ENCODE measurements at regions not wholly inside any gene's neighbourhood (a gene's known extent, or its start where the extent isn't known, plus 50 kb on each side); places are given as distances from the start of the nearest gene placed in this dataset.

GRCh38 chr13:103410002-103410401 lies 343.8 kb upstream of the SLC10A2 start:
- TF ChIP-seq, protein P1, sequence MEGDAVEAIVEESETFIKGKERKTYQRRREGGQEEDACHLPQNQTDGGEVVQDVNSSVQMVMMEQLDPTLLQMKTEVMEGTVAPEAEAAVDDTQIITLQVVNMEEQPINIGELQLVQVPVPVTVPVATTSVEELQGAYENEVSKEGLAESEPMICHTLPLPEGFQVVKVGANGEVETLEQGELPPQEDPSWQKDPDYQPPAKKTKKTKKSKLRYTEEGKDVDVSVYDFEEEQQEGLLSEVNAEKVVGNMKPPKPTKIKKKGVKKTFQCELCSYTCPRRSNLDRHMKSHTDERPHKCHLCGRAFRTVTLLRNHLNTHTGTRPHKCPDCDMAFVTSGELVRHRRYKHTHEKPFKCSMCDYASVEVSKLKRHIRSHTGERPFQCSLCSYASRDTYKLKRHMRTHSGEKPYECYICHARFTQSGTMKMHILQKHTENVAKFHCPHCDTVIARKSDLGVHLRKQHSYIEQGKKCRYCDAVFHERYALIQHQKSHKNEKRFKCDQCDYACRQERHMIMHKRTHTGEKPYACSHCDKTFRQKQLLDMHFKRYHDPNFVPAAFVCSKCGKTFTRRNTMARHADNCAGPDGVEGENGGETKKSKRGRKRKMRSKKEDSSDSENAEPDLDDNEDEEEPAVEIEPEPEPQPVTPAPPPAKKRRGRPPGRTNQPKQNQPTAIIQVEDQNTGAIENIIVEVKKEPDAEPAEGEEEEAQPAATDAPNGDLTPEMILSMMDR (IDR thresholded peaks at IDR 0.05), result no peak
- H3K9me3 Mint-ChIP-seq (ENCODE audit: low read depth), result no peaks in the 10 kb centered on the region
- H3K36me3 Mint-ChIP-seq (ENCODE audit: low read depth), result no peaks in the 10 kb centered on the region
- no peak overlapping the region for H3K4me3 Mint-ChIP-seq (ENCODE audit: unreplicated experiment)
- H3K27me3 Mint-ChIP-seq (ENCODE audit: low read depth), result no peaks in the 10 kb centered on the region
- DNase-seq (ENCODE audit: low spot score), result no peak
- no peak overlapping the region for H3K27ac Mint-ChIP-seq (ENCODE audit: unreplicated experiment)
- no peaks in the 10 kb centered on the region for H3K4me1 Mint-ChIP-seq (ENCODE audit: low read depth)

DNA sequence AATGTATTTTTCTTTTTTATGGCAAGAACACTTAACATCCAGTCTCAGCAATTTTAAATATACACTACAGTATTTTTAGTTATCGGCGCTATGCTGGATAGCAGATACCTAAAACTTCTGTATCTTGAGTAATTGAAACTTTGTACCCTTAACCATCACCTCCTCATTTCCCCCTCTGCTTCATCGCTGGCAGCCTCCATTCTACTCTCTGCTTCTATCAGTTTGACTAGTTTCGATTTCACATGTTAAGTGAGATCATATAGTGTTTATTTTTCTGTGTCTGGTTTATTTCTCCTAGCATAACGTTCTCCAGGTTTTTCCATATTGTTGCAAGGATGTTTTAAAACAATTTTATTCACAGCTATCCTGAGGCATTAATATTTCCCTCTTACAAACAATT lies 340.8 kb upstream of the SLC10A2 start:
- H3K27me3 Mint-ChIP-seq (ENCODE audit: low read depth), result peaks cover 2% of the 10 kb centered on the region
- H3K4me3 Mint-ChIP-seq (ENCODE audit: unreplicated experiment), result no peak overlapping the region
- H3K9me3 Mint-ChIP-seq (ENCODE audit: low read depth), result peaks cover 3% of the 10 kb centered on the region
- H3K4me1 Mint-ChIP-seq (ENCODE audit: low read depth), result no peaks in the 10 kb centered on the region
- no peak for DNase-seq (ENCODE audit: low spot score)
- TF ChIP-seq, protein P1 (IDR thresholded peaks at IDR 0.05), result no peak
- H3K36me3 Mint-ChIP-seq (ENCODE audit: low read depth), result no peaks in the 10 kb centered on the region
- H3K27ac Mint-ChIP-seq (ENCODE audit: unreplicated experiment), result no peak overlapping the region

DNA sequence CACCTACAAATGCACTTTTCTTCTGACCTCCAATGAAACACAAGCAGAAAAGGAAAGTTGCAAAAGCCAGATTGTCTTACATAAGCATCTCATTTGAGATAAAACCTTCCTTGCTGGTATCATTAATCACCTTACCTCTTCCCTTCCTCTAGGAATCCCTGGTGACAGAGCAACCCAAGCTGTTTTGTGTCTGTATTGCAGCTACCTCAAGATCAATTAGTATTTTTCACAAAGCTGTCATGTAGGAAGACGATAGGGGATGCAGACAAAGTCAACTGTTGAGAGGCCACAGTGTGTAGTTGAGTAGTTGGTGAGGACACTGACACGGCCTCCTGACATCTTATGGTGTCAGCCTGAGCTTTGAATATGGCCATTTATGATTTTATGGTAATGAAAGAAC lies 339.1 kb upstream of the SLC10A2 start:
- Mint-ChIP-seq H3K4me3 (ENCODE audit: unreplicated experiment) (no peak overlapping the region), H3K27me3 (ENCODE audit: low read depth) (peaks cover 2% of the 10 kb centered on the region), H3K36me3 (ENCODE audit: low read depth) (no peaks in the 10 kb centered on the region), H3K4me1 (ENCODE audit: low read depth) (no peaks in the 10 kb centered on the region), H3K9me3 (ENCODE audit: low read depth) (peaks cover 3% of the 10 kb centered on the region), H3K27ac (ENCODE audit: unreplicated experiment) (no peak overlapping the region)
- no peak for DNase-seq (ENCODE audit: low spot score)
- TF ChIP-seq, protein P1 (IDR thresholded peaks at IDR 0.05), result no peak

GRCh38 chr13:103403814-103404213 lies 337.6 kb upstream of the SLC10A2 start:
- Mint-ChIP-seq H3K4me1 (ENCODE audit: low read depth) (no peaks in the 10 kb centered on the region), H3K4me3 (ENCODE audit: unreplicated experiment) (no peak overlapping the region), H3K27me3 (ENCODE audit: low read depth) (peaks cover 2% of the 10 kb centered on the region), H3K9me3 (ENCODE audit: low read depth) (peaks cover 7% of the 10 kb centered on the region), H3K36me3 (ENCODE audit: low read depth) (no peaks in the 10 kb centered on the region), H3K27ac (ENCODE audit: unreplicated experiment) (no peak overlapping the region)
- TF ChIP-seq, protein P1 (IDR thresholded peaks at IDR 0.05), result no peak
- no peak for DNase-seq (ENCODE audit: low spot score)

DNA sequence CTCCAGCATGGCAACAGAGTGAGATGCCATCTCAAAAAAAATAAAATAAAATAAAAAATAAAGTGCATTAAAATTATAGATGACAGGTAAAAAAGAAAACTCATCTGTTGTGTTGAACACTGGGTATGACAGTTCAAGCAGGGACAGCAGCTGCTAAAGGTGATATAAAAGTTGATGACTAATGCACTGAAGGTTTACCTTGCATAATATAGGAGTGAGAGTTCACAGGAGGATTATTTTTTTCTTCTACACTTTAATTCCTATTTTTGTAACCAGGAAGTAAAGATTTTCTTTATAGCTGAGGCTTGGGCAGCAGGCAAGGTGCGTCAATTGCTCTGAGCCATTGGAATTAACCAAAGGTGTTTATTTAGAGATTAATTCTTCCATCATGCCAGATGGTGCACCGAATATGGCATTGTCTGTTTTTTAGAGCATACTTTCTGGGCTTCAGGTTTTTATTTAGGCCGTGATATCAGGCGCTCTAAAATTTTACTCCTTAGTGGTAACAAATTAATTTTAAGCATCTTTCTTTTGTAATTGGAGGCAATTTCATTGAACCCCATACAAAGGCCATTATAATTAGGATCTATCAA lies 337.0 kb upstream of the SLC10A2 start:
- Mint-ChIP-seq H3K9me3 (ENCODE audit: low read depth) (peaks cover 7% of the 10 kb centered on the region), H3K4me1 (ENCODE audit: low read depth) (no peaks in the 10 kb centered on the region), H3K27ac (ENCODE audit: unreplicated experiment) (no peak overlapping the region), H3K36me3 (ENCODE audit: low read depth) (no peaks in the 10 kb centered on the region), H3K4me3 (ENCODE audit: unreplicated experiment) (no peak overlapping the region), H3K27me3 (ENCODE audit: low read depth) (peaks cover 2% of the 10 kb centered on the region)
- DNase-seq (ENCODE audit: low spot score), result no peak
- TF ChIP-seq, protein P1 (IDR thresholded peaks at IDR 0.05), result no peak

All from chondrocyte (in vitro differentiated cells).